Panc1 (cell line): ENCODE measurements at regions not wholly inside any gene's neighbourhood (a gene's known extent, or its start where the extent isn't known, plus 50 kb on each side); places are given as distances from the start of the nearest gene placed in this dataset.

Source experiments
- ATAC-seq: fragments of 200-7000 bp; cut with Tn5 transposase; 2 replicates; pipeline ENCODE4 v1.9.1; 2020; ENCODE audit warnings: mild to moderate bottlenecking, moderate library complexity
- BruUV-seq: library from RNA; stranded (reverse); fragments of 400-500 nt; replicated peaks from 2 replicates; lab custom pipeline; 2021; lab: Mats Ljungman, UMichigan
- CTCF ChIA-PET: fragments of 300-600 bp; sonication (Branson Sonifier 250); formaldehyde crosslinking; loops from one replicate; lab custom pipeline; 2022; ENCODE audit warnings: antibody characterized with exemption; lab: Charles Lee
- POLR2A ChIA-PET: fragments of 300-600 bp; sonication (Branson Sonifier 250); formaldehyde crosslinking; loops from one replicate; lab custom pipeline; 2022; ENCODE audit warnings: antibody characterized with exemption; lab: Charles Lee
- DNase-seq: peaks from one replicate; pipeline ENCODE4 v3.0.0-alpha.2; 2010; ENCODE audit warnings: low read depth, low spot score
- H3K27ac ChIP-seq: 2 replicates; pipeline ENCODE4 v1.5.1; 2011; ENCODE audit warnings: mild to moderate bottlenecking, low read length, inconsistent platforms
- H3K27me3 ChIP-seq: fragments of 200-500 bp; sonication (Bioruptor generic); 2 replicates; pipeline ENCODE4 v1.6.0; 2014; ENCODE audit warnings: low read length, inconsistent platforms; ENCODE audit not compliant: control insufficient read depth, insufficient read depth
- H3K36me3 ChIP-seq: fragments of 200-500 bp; sonication (Bioruptor generic); 2 replicates; pipeline ENCODE4 v1.5.1; 2014; ENCODE audit warnings: inconsistent platforms, mild to moderate bottlenecking, low read length, moderate library complexity; ENCODE audit not compliant: control insufficient read depth, insufficient read depth
- H3K4me1 ChIP-seq: 2 replicates; pipeline ENCODE4 v1.5.1; 2011; ENCODE audit warnings: inconsistent platforms, mild to moderate bottlenecking, low read length, moderate library complexity; ENCODE audit not compliant: control insufficient read depth, insufficient read depth
- H3K4me3 ChIP-seq, 2 experiments: 2 replicates each; pipeline ENCODE4 v1.5.1; 2011 to 2012; ENCODE audit warnings: low read depth in 2 of 2, low read length in 2 of 2, mild to moderate bottlenecking in 2 of 2, inconsistent platforms in 1 of 2, moderate library complexity in 1 of 2
- H3K9me3 ChIP-seq: fragments of 200-500 bp; sonication (Bioruptor generic); 2 replicates; pipeline ENCODE4 v1.5.1; 2014; ENCODE audit warnings: low read depth, mild to moderate bottlenecking, inconsistent platforms, low read length, moderate library complexity; ENCODE audit not compliant: control insufficient read depth, insufficient read depth
- CTCF ChIP-seq: fragments of 450-650 bp; IDR thresholded peaks from 2 replicates; pipeline ENCODE4 v1.5.1; 2017; ENCODE audit warnings: mild to moderate bottlenecking
- POLR2AphosphoS5 ChIP-seq: IDR thresholded peaks from 2 replicates; pipeline ENCODE4 v1.6.1; 2012; ENCODE audit warnings: mild to moderate bottlenecking, low read depth, low read length, moderate library complexity
- REST ChIP-seq, 2 experiments: IDR thresholded peaks; 2 replicates each; pipeline ENCODE4 v1.6.1; 2011 to 2012; ENCODE audit warnings: low read depth in 2 of 2, control low read depth in 1 of 2, low read length in 1 of 2, mild to moderate bottlenecking in 1 of 2, moderate library complexity in 1 of 2; ENCODE audit not compliant: insufficient read depth in 1 of 2
- SIN3A ChIP-seq: IDR thresholded peaks from 2 replicates; pipeline ENCODE4 v1.6.1; 2012; ENCODE audit warnings: low read depth, mild to moderate bottlenecking, low read length, moderate library complexity, borderline replicate concordance; ENCODE audit not compliant: insufficient read depth
- TCF7L2 ChIP-seq: IDR thresholded peaks from 2 replicates; pipeline ENCODE4 v1.6.1; 2011; ENCODE audit warnings: mild to moderate bottlenecking, low read depth, low read length, inconsistent platforms
- in situ Hi-C: cut with HindIII; loops from 2 replicates; pipeline ENCODE4 v1.10.0; 2016; ENCODE audit warnings: low sequenced_read_pairs, low pct_unique_long_range_greater_than_20kb
- intact Hi-C: fragments of 100-400 bp; cut with micrococcal nuclease; formaldehyde crosslinking; loops from one replicate; pipeline ENCODE4 v1.10.0; 2022; ENCODE audit not compliant: unreplicated experiment

GRCh38 chr14:104435147-104436046, 144.2 kb upstream of the C14orf180 start:
- ChIA-PET POLR2A (no interaction called here), CTCF (no interaction called here)
- Histone ChIP-seq H3K36me3 (no peaks in the 10 kb centered on the region), H3K9me3 (no peaks in the 10 kb centered on the region), H3K27me3 (no peaks in the 10 kb centered on the region), H3K27ac (no peak overlapping the region), H3K4me3 (no peak overlapping the region), H3K4me1 (no peaks in the 10 kb centered on the region)
- ATAC-seq (no peak), DNase-seq (no peak)
- intact Hi-C loops (no loop called here), in situ Hi-C loops (no loop called here)
- no peak for TF ChIP-seq POLR2AphosphoS5
- no peak for TF ChIP-seq SIN3A
- no peak for TF ChIP-seq CTCF
- TF ChIP-seq TCF7L2, result no peak
- TF ChIP-seq REST (IDR thresholded peaks at IDR 0.05; ENCODE audit: insufficient read depth in 1 of 2, low read depth in 2 of 2, low read length in 1 of 2), result no peak
- no TSS peak for BruUV-seq

- Histone ChIP-seq H3K4me1 (no peaks in the 10 kb centered on the region), H3K4me3 (no peak overlapping the region), H3K36me3 (no peaks in the 10 kb centered on the region), H3K27ac (no peak overlapping the region), H3K9me3 (no peaks in the 10 kb centered on the region), H3K27me3 (no peaks in the 10 kb centered on the region)
- DNase-seq, result no peak
- intact Hi-C loops, result no loop called here
- POLR2A ChIA-PET, result no interaction called here
- in situ Hi-C loops, result no loop called here
- TF ChIP-seq CTCF, result no peak
- no peak for TF ChIP-seq TCF7L2
- TF ChIP-seq SIN3A, result no peak
- no peak for TF ChIP-seq REST (IDR thresholded peaks at IDR 0.05; ENCODE audit: insufficient read depth in 1 of 2, low read depth in 2 of 2, low read length in 1 of 2)
- no peak for TF ChIP-seq POLR2AphosphoS5
- ATAC-seq, result no peak
- CTCF ChIA-PET, result no interaction called here
- no TSS peak for BruUV-seq
Observed at GRCh38 chr14:104436047-104436591, 143.4 kb upstream of the C14orf180 start.
